ENCODE measurements at regions not wholly inside any gene's neighbourhood (a gene's known extent, or its start where the extent isn't known, plus 50 kb on each side); places are given as distances from the start of the nearest gene placed in this dataset.

- no peaks in the 10 kb centered on the region for H3K27me3 ChIP-seq (ENCODE audit: insufficient read depth, low read length, poor library complexity, severe bottlenecking)
- Mint-ChIP-seq H3K27ac (no peak overlapping the region), H3K27me3 (no peaks in the 10 kb centered on the region), H3K4me1 (no peaks in the 10 kb centered on the region), H3K36me3 (no peaks in the 10 kb centered on the region), H3K9me3 (peaks cover 0 to 29% (median 5%) of the 10 kb centered on the region in 5 donors), H3K4me3 (no peak overlapping the region)
- ChIA-PET CTCF (no interaction called here), POLR2A (no interaction called here)
- H3K4me1 ChIP-seq (ENCODE audit: insufficient read depth, low read length): no peaks in the 10 kb centered on the region
- no peaks in the 10 kb centered on the region for H3K9me3 ChIP-seq (ENCODE audit: low read length)
- H3K4me3 ChIP-seq (ENCODE audit: low read length): no peak overlapping the region
- no peaks in the 10 kb centered on the region for H3K36me3 ChIP-seq (ENCODE audit: insufficient read depth, low read length)
- DNase-seq: no peak
- H3K27ac ChIP-seq (ENCODE audit: low read depth, low read length): no peak overlapping the region
Measured at GRCh38 chr2:51516667-51517066, 484.7 kb upstream of the NRXN1 start.

- no peaks in the 10 kb centered on the region for H3K4me1 Mint-ChIP-seq
- Histone ChIP-seq H3K27ac (ENCODE audit: low read depth, low read length) (no peak overlapping the region), H3K4me3 (ENCODE audit: low read length) (no peak overlapping the region), H3K36me3 (ENCODE audit: insufficient read depth, low read length) (no peaks in the 10 kb centered on the region), H3K9me3 (ENCODE audit: low read length) (no peaks in the 10 kb centered on the region), H3K27me3 (ENCODE audit: insufficient read depth, low read length, poor library complexity, severe bottlenecking) (no peaks in the 10 kb centered on the region), H3K4me1 (ENCODE audit: insufficient read depth, low read length) (no peaks in the 10 kb centered on the region)
- ChIA-PET CTCF (no interaction called here), POLR2A (no interaction called here)
- peaks cover 6 to 30% (median 14%) of the 10 kb centered on the region in 5 donors for H3K9me3 Mint-ChIP-seq
- no peak for DNase-seq
- H3K27ac Mint-ChIP-seq: no peak overlapping the region
- H3K4me3 Mint-ChIP-seq: no peak overlapping the region
- H3K27me3 Mint-ChIP-seq: no peaks in the 10 kb centered on the region
- no peaks in the 10 kb centered on the region for H3K36me3 Mint-ChIP-seq
Measured at GRCh38 chr2:51511002-51511401, 479.1 kb upstream of the NRXN1 start.

GRCh38 chr2:51510303-51510702 lies 478.4 kb upstream of the NRXN1 start:
- no peaks in the 10 kb centered on the region for H3K27me3 ChIP-seq (ENCODE audit: insufficient read depth, low read length, poor library complexity, severe bottlenecking)
- no peaks in the 10 kb centered on the region for H3K36me3 ChIP-seq (ENCODE audit: insufficient read depth, low read length)
- H3K9me3 Mint-ChIP-seq: peaks cover 6 to 37% (median 14%) of the 10 kb centered on the region in 5 donors
- H3K4me1 Mint-ChIP-seq: no peaks in the 10 kb centered on the region
- no peaks in the 10 kb centered on the region for H3K4me1 ChIP-seq (ENCODE audit: insufficient read depth, low read length)
- ChIA-PET POLR2A (no interaction called here), CTCF (no interaction called here)
- H3K4me3 ChIP-seq (ENCODE audit: low read length): no peak overlapping the region
- no peak overlapping the region for H3K27ac ChIP-seq (ENCODE audit: low read depth, low read length)
- DNase-seq: no peak
- no peak overlapping the region for H3K27ac Mint-ChIP-seq
- no peaks in the 10 kb centered on the region for H3K36me3 Mint-ChIP-seq
- H3K9me3 ChIP-seq (ENCODE audit: low read length): no peaks in the 10 kb centered on the region
- H3K27me3 Mint-ChIP-seq: no peaks in the 10 kb centered on the region
- H3K4me3 Mint-ChIP-seq: no peak overlapping the region

GRCh38 chr2:51505533-51505932 lies 473.6 kb upstream of the NRXN1 start:
- ChIA-PET POLR2A (no interaction called here), CTCF (no interaction called here)
- Mint-ChIP-seq H3K9me3 (peaks cover 6 to 34% (median 12%) of the 10 kb centered on the region in 5 donors), H3K27ac (no peak overlapping the region), H3K4me3 (no peak overlapping the region), H3K36me3 (no peaks in the 10 kb centered on the region), H3K4me1 (no peaks in the 10 kb centered on the region), H3K27me3 (no peaks in the 10 kb centered on the region)
- DNase-seq: no peak
- Histone ChIP-seq H3K4me1 (ENCODE audit: insufficient read depth, low read length) (no peaks in the 10 kb centered on the region), H3K4me3 (ENCODE audit: low read length) (no peak overlapping the region), H3K27ac (ENCODE audit: low read depth, low read length) (no peak overlapping the region), H3K9me3 (ENCODE audit: low read length) (no peaks in the 10 kb centered on the region), H3K27me3 (ENCODE audit: insufficient read depth, low read length, poor library complexity, severe bottlenecking) (no peaks in the 10 kb centered on the region), H3K36me3 (ENCODE audit: insufficient read depth, low read length) (no peaks in the 10 kb centered on the region)

GRCh38 chr2:51490576-51491234 lies 458.8 kb upstream of the NRXN1 start:
- ChIA-PET POLR2A (no interaction called here), CTCF (no interaction called here)
- H3K27me3 Mint-ChIP-seq: peaks cover 0 to 2% of the 10 kb centered on the region in 2 donors
- H3K36me3 Mint-ChIP-seq: no peaks in the 10 kb centered on the region
- no peak overlapping the region for H3K4me3 ChIP-seq (ENCODE audit: low read length)
- no peaks in the 10 kb centered on the region for H3K27me3 ChIP-seq (ENCODE audit: insufficient read depth, low read length, poor library complexity, severe bottlenecking)
- no peaks in the 10 kb centered on the region for H3K9me3 ChIP-seq (ENCODE audit: low read length)
- H3K27ac ChIP-seq (ENCODE audit: low read depth, low read length): no peak overlapping the region
- no peaks in the 10 kb centered on the region for H3K36me3 ChIP-seq (ENCODE audit: insufficient read depth, low read length)
- DNase-seq: no peak
- H3K27ac Mint-ChIP-seq: no peak overlapping the region
- no peaks in the 10 kb centered on the region for H3K4me1 Mint-ChIP-seq
- peaks cover 3 to 28% (median 14%) of the 10 kb centered on the region in 5 donors for H3K9me3 Mint-ChIP-seq
- no peak overlapping the region for H3K4me3 Mint-ChIP-seq
- H3K4me1 ChIP-seq (ENCODE audit: insufficient read depth, low read length): no peaks in the 10 kb centered on the region

- Histone ChIP-seq H3K27me3 (ENCODE audit: insufficient read depth, low read length, poor library complexity, severe bottlenecking) (no peaks in the 10 kb centered on the region), H3K9me3 (ENCODE audit: low read length) (no peaks in the 10 kb centered on the region), H3K36me3 (ENCODE audit: insufficient read depth, low read length) (no peaks in the 10 kb centered on the region), H3K4me3 (ENCODE audit: low read length) (no peak overlapping the region), H3K27ac (ENCODE audit: low read depth, low read length) (no peak overlapping the region), H3K4me1 (ENCODE audit: insufficient read depth, low read length) (no peaks in the 10 kb centered on the region)
- H3K36me3 Mint-ChIP-seq: no peaks in the 10 kb centered on the region
- CTCF ChIA-PET: no interaction called here
- DNase-seq: no peak
- no peaks in the 10 kb centered on the region for H3K4me1 Mint-ChIP-seq
- peaks cover 0 to 52% (median 18%) of the 10 kb centered on the region in 5 donors for H3K9me3 Mint-ChIP-seq
- POLR2A ChIA-PET: no interaction called here
- peaks cover 0 to 2% of the 10 kb centered on the region in 2 donors for H3K27me3 Mint-ChIP-seq
- H3K27ac Mint-ChIP-seq: no peak overlapping the region
- H3K4me3 Mint-ChIP-seq: no peak overlapping the region
Measured at GRCh38 chr2:51484605-51485004, 452.7 kb upstream of the NRXN1 start.

GRCh38 chr2:51483720-51484119 lies 451.8 kb upstream of the NRXN1 start:
- no peaks in the 10 kb centered on the region for H3K36me3 Mint-ChIP-seq
- no peak overlapping the region for H3K4me3 Mint-ChIP-seq
- no peaks in the 10 kb centered on the region for H3K4me1 Mint-ChIP-seq
- no peaks in the 10 kb centered on the region for H3K27me3 Mint-ChIP-seq
- Histone ChIP-seq H3K4me3 (ENCODE audit: low read length) (no peak overlapping the region), H3K4me1 (ENCODE audit: insufficient read depth, low read length) (no peaks in the 10 kb centered on the region), H3K9me3 (ENCODE audit: low read length) (no peaks in the 10 kb centered on the region), H3K27ac (ENCODE audit: low read depth, low read length) (no peak overlapping the region), H3K27me3 (ENCODE audit: insufficient read depth, low read length, poor library complexity, severe bottlenecking) (no peaks in the 10 kb centered on the region), H3K36me3 (ENCODE audit: insufficient read depth, low read length) (no peaks in the 10 kb centered on the region)
- CTCF ChIA-PET: no interaction called here
- H3K9me3 Mint-ChIP-seq: peaks cover 0 to 48% (median 18%) of the 10 kb centered on the region in 5 donors
- no peak overlapping the region for H3K27ac Mint-ChIP-seq
- POLR2A ChIA-PET: no interaction called here
- no peak for DNase-seq

- Histone ChIP-seq H3K27ac (ENCODE audit: low read depth, low read length) (no peak overlapping the region), H3K4me1 (ENCODE audit: insufficient read depth, low read length) (no peaks in the 10 kb centered on the region), H3K9me3 (ENCODE audit: low read length) (no peaks in the 10 kb centered on the region), H3K36me3 (ENCODE audit: insufficient read depth, low read length) (no peaks in the 10 kb centered on the region), H3K4me3 (ENCODE audit: low read length) (no peak overlapping the region), H3K27me3 (ENCODE audit: insufficient read depth, low read length, poor library complexity, severe bottlenecking) (no peaks in the 10 kb centered on the region)
- DNase-seq: no peak
- H3K36me3 Mint-ChIP-seq: no peaks in the 10 kb centered on the region
- no peaks in the 10 kb centered on the region for H3K4me1 Mint-ChIP-seq
- H3K27ac Mint-ChIP-seq: no peak overlapping the region
- CTCF ChIA-PET: no interaction called here
- POLR2A ChIA-PET: no interaction called here
- no peak overlapping the region for H3K4me3 Mint-ChIP-seq
- no peaks in the 10 kb centered on the region for H3K27me3 Mint-ChIP-seq
- peaks cover 0 to 40% (median 6%) of the 10 kb centered on the region in 5 donors for H3K9me3 Mint-ChIP-seq
Measured at GRCh38 chr2:51472783-51473182, 440.9 kb upstream of the NRXN1 start.

GRCh38 chr2:51472300-51472699 lies 440.4 kb upstream of the NRXN1 start:
- POLR2A ChIA-PET: no interaction called here
- CTCF ChIA-PET: no interaction called here

More at GRCh38 chr2:51472300-51472699, 440.4 kb upstream of the NRXN1 start:
- no peak overlapping the region for H3K4me3 ChIP-seq (ENCODE audit: low read length)
- Mint-ChIP-seq H3K36me3 (no peaks in the 10 kb centered on the region), H3K4me1 (no peaks in the 10 kb centered on the region), H3K27ac (no peak overlapping the region), H3K9me3 (peaks cover 0 to 40% (median 6%) of the 10 kb centered on the region in 5 donors), H3K27me3 (no peaks in the 10 kb centered on the region), H3K4me3 (no peak overlapping the region)
- DNase-seq: no peak
- no peaks in the 10 kb centered on the region for H3K27me3 ChIP-seq (ENCODE audit: insufficient read depth, low read length, poor library complexity, severe bottlenecking)
- no peak overlapping the region for H3K27ac ChIP-seq (ENCODE audit: low read depth, low read length)
- H3K36me3 ChIP-seq (ENCODE audit: insufficient read depth, low read length): no peaks in the 10 kb centered on the region
- no peaks in the 10 kb centered on the region for H3K9me3 ChIP-seq (ENCODE audit: low read length)
- no peaks in the 10 kb centered on the region for H3K4me1 ChIP-seq (ENCODE audit: insufficient read depth, low read length)

Measured in CD8-positive, alpha-beta memory T cell (primary cell).